Endothelial cell of umbilical vein (primary cell): ENCODE measurements at regions not wholly inside any gene's neighbourhood (a gene's known extent, or its start where the extent isn't known, plus 50 kb on each side); places are given as distances from the start of the nearest gene placed in this dataset.
"Not testable (repeated sequence)": the region's sequence is repeated elsewhere in the genome, so short reads cannot be mapped to it uniquely, and the experiment has no call there.

Source experiments
- EZH2 ChIP-seq: IDR thresholded peaks from 2 replicates; pipeline ENCODE4 v1.6.1; 2012; ENCODE audit warnings: borderline replicate concordance, low read depth, mild to moderate bottlenecking, moderate library complexity, low read length, inconsistent platforms; ENCODE audit not compliant: severe bottlenecking
- FOS ChIP-seq: IDR thresholded peaks from 2 replicates; pipeline ENCODE4 v1.6.1; 2011; ENCODE audit warnings: mild to moderate bottlenecking, low read length, moderate library complexity, borderline replicate concordance; ENCODE audit not compliant: insufficient read depth
- GATA2 ChIP-seq: IDR thresholded peaks from 2 replicates; pipeline ENCODE4 v1.7.0; 2011; ENCODE audit warnings: low read depth, mild to moderate bottlenecking, moderate library complexity, mixed read lengths, low read length; ENCODE audit not compliant: insufficient read length, insufficient read depth
- JUN ChIP-seq: IDR thresholded peaks from 2 replicates; pipeline ENCODE4 v1.6.1; 2011; ENCODE audit warnings: borderline replicate concordance, low read depth; ENCODE audit not compliant: insufficient read length, insufficient read depth
- MYC ChIP-seq: IDR thresholded peaks from one replicate; pipeline ENCODE4 v1.6.1; 2011; ENCODE audit warnings: mild to moderate bottlenecking, low read depth, low read length
- POLR2A ChIP-seq: IDR thresholded peaks from 2 replicates; pipeline ENCODE4 v1.6.1; 2012; ENCODE audit warnings: low read depth, mild to moderate bottlenecking, control low read depth, low read length
- POLR2AphosphoS5 ChIP-seq: IDR thresholded peaks from 2 replicates; pipeline ENCODE4 v1.6.1; 2012; ENCODE audit warnings: low read depth, mild to moderate bottlenecking, control low read depth, low read length, moderate library complexity; ENCODE audit not compliant: insufficient read depth
- TF ChIP-seq, protein P1 (sequence below), 2 donors: IDR thresholded peaks; 1 replicate in 1 of 2; 2 replicates in 1 of 2; pipeline ENCODE4 v1.5.1; 2011; ENCODE audit warnings: low read length in 2 of 2, mild to moderate bottlenecking in 2 of 2, moderate library complexity in 2 of 2, control low read depth in 1 of 2, inconsistent platforms in 1 of 2, low read depth in 1 of 2; ENCODE audit not compliant: insufficient read depth in 1 of 2; ENCODE audit errors: extremely low read depth in 1 of 2
- TF ChIP-seq, protein P2 (sequence below): IDR thresholded peaks from 2 replicates; pipeline ENCODE4 v1.6.1; 2011; ENCODE audit not compliant: insufficient read depth, insufficient read length

DNA sequence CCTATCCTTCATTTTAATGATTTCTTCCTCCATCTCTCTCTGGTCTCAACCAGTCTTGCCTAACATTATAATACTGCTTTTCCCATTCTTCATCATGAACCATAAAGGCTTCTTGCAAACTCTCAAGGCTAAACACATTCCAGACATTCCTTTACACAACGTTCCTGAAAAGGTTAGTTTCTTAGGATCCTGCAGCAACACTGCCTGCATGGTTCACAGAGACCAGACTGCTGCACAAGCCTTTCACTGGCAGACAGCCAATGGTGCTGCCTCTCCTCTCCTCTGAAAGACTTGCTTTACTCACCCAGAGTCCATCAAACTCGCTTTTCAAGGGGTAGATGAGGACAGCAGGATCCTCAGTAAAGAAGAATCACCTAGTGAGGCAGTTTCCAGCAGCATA is 72.3 kb upstream of the GPR89A start:
- TF ChIP-seq POLR2AphosphoS5, MYC, POLR2A, EZH2, JUN, FOS, GATA2: not testable (repeated sequence)
- TF ChIP-seq, protein P1, sequence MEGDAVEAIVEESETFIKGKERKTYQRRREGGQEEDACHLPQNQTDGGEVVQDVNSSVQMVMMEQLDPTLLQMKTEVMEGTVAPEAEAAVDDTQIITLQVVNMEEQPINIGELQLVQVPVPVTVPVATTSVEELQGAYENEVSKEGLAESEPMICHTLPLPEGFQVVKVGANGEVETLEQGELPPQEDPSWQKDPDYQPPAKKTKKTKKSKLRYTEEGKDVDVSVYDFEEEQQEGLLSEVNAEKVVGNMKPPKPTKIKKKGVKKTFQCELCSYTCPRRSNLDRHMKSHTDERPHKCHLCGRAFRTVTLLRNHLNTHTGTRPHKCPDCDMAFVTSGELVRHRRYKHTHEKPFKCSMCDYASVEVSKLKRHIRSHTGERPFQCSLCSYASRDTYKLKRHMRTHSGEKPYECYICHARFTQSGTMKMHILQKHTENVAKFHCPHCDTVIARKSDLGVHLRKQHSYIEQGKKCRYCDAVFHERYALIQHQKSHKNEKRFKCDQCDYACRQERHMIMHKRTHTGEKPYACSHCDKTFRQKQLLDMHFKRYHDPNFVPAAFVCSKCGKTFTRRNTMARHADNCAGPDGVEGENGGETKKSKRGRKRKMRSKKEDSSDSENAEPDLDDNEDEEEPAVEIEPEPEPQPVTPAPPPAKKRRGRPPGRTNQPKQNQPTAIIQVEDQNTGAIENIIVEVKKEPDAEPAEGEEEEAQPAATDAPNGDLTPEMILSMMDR (IDR thresholded peaks at IDR 0.05; ENCODE audit: extremely low read depth in 1 of 2, insufficient read depth in 1 of 2, low read depth in 1 of 2, low read length in 2 of 2), result not testable (repeated sequence)
- TF ChIP-seq, protein P2, sequence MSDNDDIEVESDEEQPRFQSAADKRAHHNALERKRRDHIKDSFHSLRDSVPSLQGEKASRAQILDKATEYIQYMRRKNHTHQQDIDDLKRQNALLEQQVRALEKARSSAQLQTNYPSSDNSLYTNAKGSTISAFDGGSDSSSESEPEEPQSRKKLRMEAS, result not testable (repeated sequence)
